Fibroblast of peridontal ligament (primary cell): ENCODE measurements at regions not wholly inside any gene's neighbourhood (a gene's known extent, or its start where the extent isn't known, plus 50 kb on each side); places are given as distances from the start of the nearest gene placed in this dataset.

Source experiments
- DNase-seq: peaks from one replicate; pipeline ENCODE4 v3.0.0-alpha.2; 2010; ENCODE audit errors: extremely low read depth

GRCh38 chr12:46131732-46132469, 136.9 kb downstream of the SLC38A1 start:
- DNase-seq = no peak

- no peak for DNase-seq
Observed at GRCh38 chr12:46127656-46128055, 137.3 kb upstream of the SCAF11 start.

DNA sequence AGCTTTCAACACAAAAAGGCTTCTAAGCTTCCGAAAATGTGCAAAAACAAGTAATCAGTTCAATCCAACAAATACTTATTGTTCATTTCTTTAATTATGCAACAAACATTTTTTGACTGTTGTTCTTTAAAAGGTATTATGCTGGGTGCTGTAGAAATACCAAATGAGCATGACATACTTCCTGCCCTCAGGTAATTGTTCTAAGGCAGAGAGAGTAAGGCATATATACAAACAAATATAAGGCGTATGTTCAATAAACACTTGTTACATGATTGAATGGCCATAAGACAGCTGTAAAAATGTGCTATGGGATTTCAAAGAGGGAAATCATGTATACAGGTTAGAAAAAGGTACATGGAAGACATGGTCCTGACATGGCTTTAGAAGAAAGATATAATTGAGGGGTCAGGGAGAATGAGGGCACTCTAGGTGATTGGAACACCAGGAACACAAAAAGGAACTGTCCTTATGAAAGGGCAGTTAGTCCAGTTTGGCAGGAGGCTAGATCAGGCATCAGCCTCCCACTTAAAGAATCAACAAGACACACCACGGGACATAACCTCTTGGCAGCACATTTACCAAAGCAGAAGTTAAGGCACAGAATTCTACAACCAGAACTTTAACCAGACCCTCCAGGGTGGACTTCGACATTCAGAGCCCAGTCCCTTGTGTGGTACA, 135.8 kb upstream of the SCAF11 start:
- DNase-seq = no peak

DNA sequence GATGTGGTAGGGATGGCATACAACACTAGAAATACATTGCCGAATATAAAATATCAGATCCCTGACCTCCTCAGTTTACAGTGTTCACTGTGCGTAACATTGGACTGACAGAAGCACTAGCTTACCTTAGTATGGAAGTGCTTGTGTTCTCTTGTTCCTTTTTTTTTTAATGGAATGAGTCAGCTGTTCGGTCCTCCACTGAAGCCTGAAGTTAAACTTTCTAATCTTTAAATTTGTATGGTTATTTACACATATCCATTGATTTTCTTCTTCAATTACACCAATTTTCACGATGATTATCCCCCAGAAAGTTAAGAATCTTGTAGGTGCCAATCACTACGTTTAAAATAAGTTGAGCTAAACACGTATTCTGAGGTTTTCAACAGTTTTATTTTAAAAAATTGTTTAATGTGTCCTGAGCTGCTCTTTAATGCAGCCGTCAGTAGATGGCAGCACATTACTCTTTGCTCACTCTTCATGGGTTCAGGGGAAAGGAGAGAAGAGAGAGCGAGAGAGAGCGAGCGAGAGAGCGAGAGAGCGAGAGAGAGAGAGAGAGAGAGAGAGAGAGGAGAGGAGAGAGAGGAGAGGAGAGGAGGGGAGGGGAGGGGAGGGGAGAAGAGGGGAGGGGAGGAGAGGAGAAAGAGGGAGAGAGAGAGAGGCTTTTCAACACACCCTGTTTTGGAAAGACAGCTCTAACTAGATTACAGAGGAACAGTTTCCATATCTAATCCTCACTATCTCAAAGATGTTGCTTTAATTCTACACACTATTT, 134.7 kb upstream of the SCAF11 start:
- DNase-seq = peak; percentile 92

DNA sequence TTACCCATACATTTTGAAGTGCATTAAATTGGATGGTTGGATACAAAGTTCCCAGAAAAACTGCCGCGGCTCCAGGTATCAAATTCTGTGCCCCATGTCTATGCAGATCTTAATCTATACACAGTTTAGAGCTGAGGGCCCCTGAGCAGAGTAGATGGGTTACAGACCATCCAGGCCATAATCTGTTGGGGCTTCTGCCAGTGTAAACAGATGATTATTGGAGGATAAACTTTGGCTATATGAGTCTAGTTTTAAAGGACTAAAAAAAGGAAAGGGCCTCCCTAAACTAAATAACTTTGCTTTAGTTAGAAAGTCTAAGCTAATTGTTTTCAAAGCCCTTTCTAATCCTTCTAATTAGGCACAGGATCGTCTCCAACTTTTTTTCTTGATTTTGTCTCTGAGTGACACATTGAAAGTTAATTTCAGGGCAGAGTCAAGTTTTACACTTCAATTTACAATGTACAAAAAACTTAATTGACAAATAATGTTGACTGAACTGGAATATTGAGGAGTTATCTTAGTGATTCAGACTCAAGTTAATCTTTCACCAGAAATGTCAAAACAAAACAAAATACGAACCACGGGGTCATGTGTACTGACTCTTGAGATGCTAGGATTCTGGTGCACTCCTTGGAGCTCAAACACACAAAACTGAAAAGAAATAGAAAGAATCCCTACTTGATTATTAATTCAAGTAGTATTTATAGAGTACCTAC, 133.9 kb upstream of the SCAF11 start:
- peak; percentile 14 for DNase-seq

- DNase-seq = no peak
Observed at GRCh38 chr12:46112364-46112763, 122.0 kb upstream of the SCAF11 start.

DNA sequence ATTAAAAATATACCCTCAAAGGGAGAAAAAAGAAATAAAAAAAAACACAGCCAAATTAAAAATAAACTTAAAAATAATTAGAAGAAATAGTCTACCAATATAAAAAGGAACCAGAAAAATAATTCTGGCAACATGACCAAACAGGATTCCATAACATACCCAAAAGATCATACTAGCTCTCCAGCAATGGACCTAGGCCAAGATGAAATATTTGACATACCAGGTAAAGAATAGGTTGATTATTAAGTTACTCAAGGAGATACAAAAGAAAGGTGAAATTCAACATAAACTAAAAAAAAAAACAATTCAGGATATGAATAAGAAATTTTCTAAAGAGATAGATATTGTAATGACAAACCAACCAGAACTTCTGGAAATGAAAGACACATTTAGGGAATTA, 121.3 kb upstream of the SCAF11 start:
- DNase-seq = no peak

GRCh38 chr12:46110928-46111699, 120.7 kb upstream of the SCAF11 start:
- no peak for DNase-seq

GRCh38 chr12:46110223-46110611, 119.8 kb upstream of the SCAF11 start:
- DNase-seq = no peak

DNA sequence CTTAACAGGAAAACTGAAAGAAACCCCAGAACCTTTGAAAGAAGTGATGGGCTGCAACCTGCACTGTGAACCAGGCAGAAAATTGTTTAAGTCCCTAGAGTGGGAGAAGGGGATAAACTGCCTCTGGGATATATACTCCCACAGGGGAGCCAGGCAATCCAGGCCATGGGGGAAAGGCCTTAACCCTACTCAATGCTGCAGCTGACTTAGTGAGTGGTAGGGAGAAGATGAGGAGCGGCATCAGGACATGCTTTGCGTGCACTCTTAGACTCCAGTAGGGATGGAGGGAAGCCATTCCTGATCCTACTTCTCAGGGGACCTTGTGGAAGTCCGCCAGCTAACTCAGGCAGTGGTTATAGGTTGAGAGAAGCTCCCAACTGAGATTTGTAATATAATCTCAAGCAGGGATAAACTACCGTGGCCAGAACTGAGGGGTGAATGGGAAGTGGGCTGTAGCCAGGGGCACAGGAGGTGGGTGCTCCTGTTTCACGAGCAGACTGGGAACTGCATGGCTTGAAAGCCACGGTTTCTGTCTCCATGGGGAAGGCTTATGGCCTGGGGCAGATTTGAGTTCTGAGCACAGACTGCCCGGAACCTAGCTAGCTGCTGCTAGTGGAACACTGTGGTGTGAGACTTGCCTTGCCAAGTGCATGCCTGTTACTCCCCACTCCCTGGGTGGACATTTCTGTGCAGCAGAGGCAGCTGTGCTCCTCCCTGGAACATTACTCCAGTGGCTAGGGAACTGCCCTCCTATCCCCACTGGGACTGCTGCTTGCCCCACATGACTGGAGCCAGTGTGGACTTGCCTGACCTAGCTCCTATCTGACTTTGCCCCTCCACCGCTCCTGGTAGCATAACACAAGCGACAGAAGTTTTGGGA, 119.2 kb upstream of the SCAF11 start:
- DNase-seq = no peak

GRCh38 chr12:46108721-46109120, 118.3 kb upstream of the SCAF11 start:
- no peak for DNase-seq

GRCh38 chr12:46107591-46107990, 117.2 kb upstream of the SCAF11 start:
- DNase-seq = no peak

DNA sequence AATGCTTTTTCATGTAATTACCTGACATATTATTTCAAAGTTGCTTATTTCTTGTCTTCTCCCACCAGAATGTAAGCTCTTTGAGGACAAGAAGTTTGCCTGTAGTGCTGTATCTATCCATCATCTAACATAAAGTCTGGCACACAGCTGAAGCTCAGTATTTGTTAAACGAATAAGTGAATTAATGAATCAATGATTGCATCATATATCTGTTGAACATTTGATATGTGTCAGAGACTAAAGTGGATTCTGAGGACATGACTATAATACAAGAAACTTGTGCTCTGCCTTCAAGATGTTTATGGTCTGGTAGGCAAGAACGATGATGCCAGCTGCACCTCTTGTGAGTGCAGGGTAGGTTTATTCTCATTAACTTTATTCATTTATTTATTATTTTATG, 115.4 kb upstream of the SCAF11 start:
- DNase-seq = no peak

DNA sequence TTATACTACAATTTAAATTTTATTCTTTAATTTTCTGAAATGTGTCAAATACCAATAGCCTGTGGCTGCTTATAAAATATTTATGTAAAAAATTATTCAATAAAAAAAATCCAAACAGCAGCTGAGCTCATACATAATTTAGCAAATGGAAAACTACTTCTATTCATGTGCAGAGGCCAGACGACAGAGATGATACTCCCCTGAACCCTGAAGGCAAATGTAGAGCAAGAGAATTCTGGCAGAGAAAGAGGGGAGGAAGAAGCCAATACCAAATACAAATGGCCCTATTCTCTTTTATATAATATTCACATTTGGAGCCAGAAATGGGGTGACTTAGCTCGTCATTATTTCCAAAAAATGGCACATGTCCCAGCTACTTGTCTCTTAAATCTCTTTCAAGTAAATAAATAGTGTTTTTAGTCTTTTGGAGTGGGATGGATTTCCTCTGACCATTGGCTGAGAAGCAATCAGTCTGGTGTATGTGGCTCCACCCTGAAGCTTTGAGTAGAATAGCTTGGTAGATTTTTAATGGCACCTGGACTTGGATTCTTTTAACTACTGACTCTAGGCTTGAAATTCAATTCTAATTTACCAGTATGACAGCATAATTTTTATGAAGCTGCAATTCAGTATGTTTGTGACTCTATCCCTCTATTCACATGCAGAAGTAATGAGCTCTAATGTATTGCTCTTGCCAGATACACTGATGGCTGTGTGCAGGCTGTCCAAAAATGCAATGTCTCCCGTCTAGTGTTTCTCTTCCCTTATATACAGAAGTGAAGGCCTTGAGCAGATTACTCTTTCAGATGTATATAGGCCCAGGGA, 113.4 kb upstream of the SCAF11 start:
- no peak for DNase-seq

DNA sequence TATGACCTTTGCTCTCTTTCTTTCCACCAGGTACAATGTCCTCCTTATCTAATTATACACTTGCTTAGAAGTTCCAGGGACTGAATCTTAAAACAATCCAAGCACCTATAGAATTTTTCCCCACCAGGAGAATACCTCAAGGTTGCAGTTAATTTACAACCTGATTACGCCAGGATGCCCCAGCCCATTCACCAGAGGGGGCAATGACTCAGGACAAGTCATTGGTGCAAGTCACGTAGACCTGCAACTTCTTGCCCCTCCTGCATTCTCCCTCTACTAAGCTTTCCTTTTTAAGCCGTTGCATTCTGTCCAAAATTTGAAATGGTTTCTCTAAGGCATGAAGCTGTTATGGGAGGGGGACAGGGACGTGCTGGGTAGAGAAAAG, 111.1 kb upstream of the SCAF11 start:
- no peak for DNase-seq

DNA sequence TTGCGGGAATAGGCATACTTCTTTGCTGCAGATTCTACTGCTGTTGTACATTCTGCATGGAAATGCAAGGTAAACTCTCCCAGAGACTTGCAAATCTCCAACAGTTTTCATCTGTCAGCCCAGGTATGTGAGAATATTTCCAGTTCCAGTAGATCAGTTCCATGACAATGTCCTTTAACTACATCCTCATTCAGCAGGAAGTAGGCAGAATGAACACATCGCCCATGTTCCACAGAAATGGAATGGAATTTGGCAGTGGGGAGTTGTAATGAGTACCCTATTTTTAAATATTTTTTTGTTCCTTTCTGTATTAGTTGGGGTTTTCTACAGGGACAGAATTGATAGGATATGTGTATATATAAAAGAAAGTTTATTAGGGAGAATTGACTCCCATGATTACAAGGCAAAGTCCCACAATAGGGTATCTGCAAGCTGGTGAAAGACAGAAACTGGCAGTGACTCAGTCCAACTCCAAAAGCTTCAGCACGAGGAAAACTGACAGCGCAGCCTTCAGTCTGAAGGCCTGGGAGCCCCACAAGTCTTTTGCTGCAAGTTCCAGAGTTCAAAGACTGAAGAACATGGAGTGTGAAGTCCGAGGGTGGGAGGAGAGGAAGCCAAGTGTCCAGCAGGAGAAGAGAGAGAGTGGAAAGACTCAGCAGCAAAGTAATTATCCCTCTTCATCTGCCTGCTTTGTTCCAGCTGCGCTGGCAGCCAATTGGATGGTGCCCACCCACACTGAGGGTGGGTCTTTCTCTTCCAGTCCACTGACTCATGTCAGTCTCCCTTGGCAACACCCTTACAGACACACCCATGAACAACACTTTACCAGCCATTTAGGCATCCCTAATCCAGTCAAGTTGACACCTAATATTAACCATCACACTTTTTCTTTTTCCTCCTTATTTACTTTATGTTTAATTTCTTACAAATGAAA, 110.4 kb upstream of the SCAF11 start:
- no peak for DNase-seq

GRCh38 chr12:46089414-46090162, 99.2 kb upstream of the SCAF11 start:
- no peak for DNase-seq
